ENCODE measurements at regions not wholly inside any gene's neighbourhood (a gene's known extent, or its start where the extent isn't known, plus 50 kb on each side); places are given as distances from the start of the nearest gene placed in this dataset.
"Not testable (repeated sequence)": the region's sequence is repeated elsewhere in the genome, so short reads cannot be mapped to it uniquely, and the experiment has no call there.

GRCh38 chr4:116005037-116005805 is 891.8 kb upstream of the NDST4 start:
- DNase-seq = no peak

- no peak for DNase-seq
Measured at GRCh38 chr4:116001291-116001690, 887.9 kb upstream of the NDST4 start.

GRCh38 chr4:115986573-115986972 is 873.2 kb upstream of the NDST4 start:
- no peak for DNase-seq

- not testable (repeated sequence) for DNase-seq
Measured at GRCh38 chr4:115975421-115976001, 862.1 kb upstream of the NDST4 start.

GRCh38 chr4:115973768-115974167 is 860.3 kb upstream of the NDST4 start:
- no peak for DNase-seq

- DNase-seq = no peak
Measured at GRCh38 chr4:115972967-115973366, 859.5 kb upstream of the NDST4 start.

- no peak for DNase-seq
Measured at GRCh38 chr4:115970859-115971258, 857.4 kb upstream of the NDST4 start.

- DNase-seq = no peak
Measured at GRCh38 chr4:115969756-115970155, 856.3 kb upstream of the NDST4 start.

- no peak for DNase-seq
Measured at GRCh38 chr4:115965588-115965987, 852.2 kb upstream of the NDST4 start.

GRCh38 chr4:115956054-115956796 is 842.8 kb upstream of the NDST4 start:
- DNase-seq = not testable (repeated sequence)

GRCh38 chr4:115950806-115951205 is 837.4 kb upstream of the NDST4 start:
- DNase-seq = no peak

GRCh38 chr4:115949974-115950743 is 836.7 kb upstream of the NDST4 start:
- DNase-seq = not testable (repeated sequence)

- no peak for DNase-seq
Measured at GRCh38 chr4:115945026-115945425, 831.6 kb upstream of the NDST4 start.

GRCh38 chr4:115944146-115944905 is 830.9 kb upstream of the NDST4 start:
- no peak for DNase-seq

GRCh38 chr4:115938764-115939443 is 825.5 kb upstream of the NDST4 start:
- no peak for DNase-seq

GRCh38 chr4:115929373-115929772 is 816.0 kb upstream of the NDST4 start:
- DNase-seq = no peak

GRCh38 chr4:115927382-115927781 is 814.0 kb upstream of the NDST4 start:
- DNase-seq = no peak

GRCh38 chr4:115923152-115923551 is 809.7 kb upstream of the NDST4 start:
- DNase-seq = no peak

GRCh38 chr4:115920637-115921036 is 807.2 kb upstream of the NDST4 start:
- no peak for DNase-seq

GRCh38 chr4:115918149-115918548 is 804.7 kb upstream of the NDST4 start:
- DNase-seq = no peak

GRCh38 chr4:115906428-115906827 is 793.0 kb upstream of the NDST4 start:
- DNase-seq = no peak

- no peak for DNase-seq
Measured at GRCh38 chr4:115883847-115884246, 770.4 kb upstream of the NDST4 start.
